ENCODE measurements at regions not wholly inside any gene's neighbourhood (a gene's known extent, or its start where the extent isn't known, plus 50 kb on each side); places are given as distances from the start of the nearest gene placed in this dataset.
A peak's percentile ranks its signal among the peaks of the same experiment; 100 is the strongest.
"Not testable (repeated sequence)": the region's sequence is repeated elsewhere in the genome, so short reads cannot be mapped to it uniquely, and the experiment has no call there.

DNA sequence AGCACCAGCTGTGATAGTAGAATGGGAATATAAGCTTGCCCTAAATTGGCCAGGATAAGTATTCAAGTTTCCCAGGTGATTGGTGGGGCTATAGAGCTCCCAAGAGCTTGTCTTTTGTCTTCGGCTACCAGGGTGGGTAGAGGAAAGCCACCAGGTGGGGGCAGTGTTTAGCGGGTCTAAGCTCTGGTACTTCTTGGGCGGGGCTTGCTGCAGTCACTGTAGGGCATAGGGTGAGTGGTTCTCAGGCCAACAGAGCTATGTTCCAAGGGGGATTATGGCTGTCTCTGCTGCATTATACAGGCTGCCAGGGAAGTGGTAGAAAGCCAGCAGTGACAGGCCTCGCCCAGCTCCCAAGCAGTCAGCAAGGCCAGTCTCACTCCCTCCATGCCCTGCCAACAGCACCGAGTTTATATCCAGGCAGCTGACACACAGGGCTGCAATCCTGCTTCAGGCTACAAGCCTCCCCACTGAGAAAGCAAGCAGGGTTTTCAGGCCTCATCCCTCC is 110.7 kb downstream of the ZNF467 start:
- no peak overlapping the region for H3K4me2 ChIP-seq
- no peaks in the 10 kb centered on the region for H3K4me1 ChIP-seq (ENCODE audit: insufficient read depth)
- no peaks in the 10 kb centered on the region for H4K20me1 ChIP-seq (ENCODE audit: insufficient read depth, poor library complexity, severe bottlenecking)
- H3K27ac ChIP-seq: no peak overlapping the region
- DNase-seq (ENCODE audit: low spot score): peak; percentile 70
- H3K4me3 ChIP-seq: no peak overlapping the region
- H3K36me3 ChIP-seq (replicated peaks; ENCODE audit: insufficient read depth, low read depth): no peaks in the 10 kb centered on the region
- no peaks in the 10 kb centered on the region for H3K27me3 ChIP-seq
- H2AFZ ChIP-seq: no peak overlapping the region
- no peak for TF ChIP-seq EZH2 (IDR thresholded peaks at IDR 0.05; ENCODE audit: borderline replicate concordance)
- TF ChIP-seq, protein P1, sequence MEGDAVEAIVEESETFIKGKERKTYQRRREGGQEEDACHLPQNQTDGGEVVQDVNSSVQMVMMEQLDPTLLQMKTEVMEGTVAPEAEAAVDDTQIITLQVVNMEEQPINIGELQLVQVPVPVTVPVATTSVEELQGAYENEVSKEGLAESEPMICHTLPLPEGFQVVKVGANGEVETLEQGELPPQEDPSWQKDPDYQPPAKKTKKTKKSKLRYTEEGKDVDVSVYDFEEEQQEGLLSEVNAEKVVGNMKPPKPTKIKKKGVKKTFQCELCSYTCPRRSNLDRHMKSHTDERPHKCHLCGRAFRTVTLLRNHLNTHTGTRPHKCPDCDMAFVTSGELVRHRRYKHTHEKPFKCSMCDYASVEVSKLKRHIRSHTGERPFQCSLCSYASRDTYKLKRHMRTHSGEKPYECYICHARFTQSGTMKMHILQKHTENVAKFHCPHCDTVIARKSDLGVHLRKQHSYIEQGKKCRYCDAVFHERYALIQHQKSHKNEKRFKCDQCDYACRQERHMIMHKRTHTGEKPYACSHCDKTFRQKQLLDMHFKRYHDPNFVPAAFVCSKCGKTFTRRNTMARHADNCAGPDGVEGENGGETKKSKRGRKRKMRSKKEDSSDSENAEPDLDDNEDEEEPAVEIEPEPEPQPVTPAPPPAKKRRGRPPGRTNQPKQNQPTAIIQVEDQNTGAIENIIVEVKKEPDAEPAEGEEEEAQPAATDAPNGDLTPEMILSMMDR (IDR thresholded peaks at IDR 0.05; ENCODE audit: poor library complexity): peak; percentile 48
- H3K9me3 ChIP-seq (ENCODE audit: low read depth): no peaks in the 10 kb centered on the region
- no peaks in the 10 kb centered on the region for H3K9me2 ChIP-seq (replicated peaks; ENCODE audit: insufficient read depth)
- H3K79me2 ChIP-seq: no peaks in the 10 kb centered on the region
- 35% methylated on average over 5 of the region's 5 CpGs for WGBS (ENCODE audit: low lambda C conversion rate, missing lambda C conversion rate)

DNA sequence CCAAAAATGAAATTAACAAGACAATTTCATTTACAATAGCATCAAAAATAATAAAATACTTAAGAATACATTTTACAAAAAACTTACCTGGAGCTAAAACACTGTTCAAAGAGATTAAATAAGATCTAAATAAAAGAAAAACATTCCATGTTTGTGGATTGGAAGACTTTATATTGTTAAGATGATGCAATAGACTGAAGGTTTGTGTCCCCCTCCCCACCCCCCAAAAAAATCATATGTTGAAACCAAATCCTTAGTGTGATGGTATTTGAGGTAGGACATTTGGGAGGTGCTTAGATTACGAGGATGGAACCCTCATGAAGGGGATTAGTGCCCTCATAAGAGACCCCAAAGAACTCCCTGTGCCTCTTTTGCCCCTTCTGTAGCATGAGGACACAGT is 117.6 kb downstream of the ZNF467 start:
- TF ChIP-seq EZH2 (IDR thresholded peaks at IDR 0.05; ENCODE audit: borderline replicate concordance): no peak
- TF ChIP-seq EZH2phosphoT487 (IDR thresholded peaks at IDR 0.05; ENCODE audit: low read depth, severe bottlenecking, unreplicated experiment): no peak
- TF ChIP-seq, protein P1 (IDR thresholded peaks at IDR 0.05; ENCODE audit: poor library complexity): no peak
- no peak overlapping the region for H2AFZ ChIP-seq
- no peaks in the 10 kb centered on the region for H3K27me3 ChIP-seq

DNA sequence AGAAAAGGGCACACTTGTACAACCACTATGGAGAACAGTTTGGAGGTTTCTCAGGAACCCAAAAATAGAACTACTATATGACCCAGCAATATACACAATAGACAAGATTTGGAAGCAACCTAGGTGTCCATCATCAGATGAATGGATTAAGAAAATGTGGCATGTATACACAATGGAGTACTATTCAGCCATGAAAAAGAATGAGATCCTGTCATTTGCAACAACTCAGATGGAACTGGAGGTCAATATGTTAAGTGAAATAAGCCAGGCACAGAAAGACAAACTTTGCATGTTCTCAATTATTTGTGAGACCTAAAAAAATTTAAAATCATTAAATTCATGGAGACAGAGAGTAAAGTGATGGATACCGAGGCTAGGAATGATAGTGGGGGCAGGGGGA is 118.8 kb downstream of the ZNF467 start:
- H3K36me3 ChIP-seq (replicated peaks; ENCODE audit: insufficient read depth, low read depth): no peaks in the 10 kb centered on the region
- H3K79me2 ChIP-seq: no peaks in the 10 kb centered on the region
- H4K20me1 ChIP-seq (ENCODE audit: insufficient read depth, poor library complexity, severe bottlenecking): no peaks in the 10 kb centered on the region
- WGBS (ENCODE audit: low lambda C conversion rate, missing lambda C conversion rate): 59% methylated on average over 1 of the region's 1 CpG
- no peaks in the 10 kb centered on the region for H3K27me3 ChIP-seq
- no peaks in the 10 kb centered on the region for H3K9me3 ChIP-seq (ENCODE audit: low read depth)
- TF ChIP-seq, protein P1 (IDR thresholded peaks at IDR 0.05; ENCODE audit: poor library complexity): no peak
- TF ChIP-seq EZH2 (IDR thresholded peaks at IDR 0.05; ENCODE audit: borderline replicate concordance) (no peak), EZH2phosphoT487 (IDR thresholded peaks at IDR 0.05; ENCODE audit: low read depth, severe bottlenecking, unreplicated experiment) (no peak)
- no peak overlapping the region for H2AFZ ChIP-seq
- no peaks in the 10 kb centered on the region for H3K4me1 ChIP-seq (ENCODE audit: insufficient read depth)
- DNase-seq (ENCODE audit: low spot score): no peak
- H3K4me3 ChIP-seq: no peak overlapping the region
- no peak overlapping the region for H3K4me2 ChIP-seq
- H3K9me2 ChIP-seq (replicated peaks; ENCODE audit: insufficient read depth): no peaks in the 10 kb centered on the region
- no peak overlapping the region for H3K27ac ChIP-seq

More for the DNA sequence above, 117.6 kb downstream of the ZNF467 start:
- Histone ChIP-seq H3K79me2 (no peaks in the 10 kb centered on the region), H3K36me3 (replicated peaks; ENCODE audit: insufficient read depth, low read depth) (no peaks in the 10 kb centered on the region), H3K4me3 (no peak overlapping the region), H3K9me3 (ENCODE audit: low read depth) (no peaks in the 10 kb centered on the region), H3K9me2 (replicated peaks; ENCODE audit: insufficient read depth) (no peaks in the 10 kb centered on the region), H3K4me2 (no peak overlapping the region), H3K27ac (no peak overlapping the region), H3K4me1 (ENCODE audit: insufficient read depth) (no peaks in the 10 kb centered on the region), H4K20me1 (ENCODE audit: insufficient read depth, poor library complexity, severe bottlenecking) (no peaks in the 10 kb centered on the region)
- DNase-seq (ENCODE audit: low spot score): no peak
- 80% methylated on average over 1 of the region's 1 CpG for WGBS (ENCODE audit: low lambda C conversion rate, missing lambda C conversion rate)

DNA sequence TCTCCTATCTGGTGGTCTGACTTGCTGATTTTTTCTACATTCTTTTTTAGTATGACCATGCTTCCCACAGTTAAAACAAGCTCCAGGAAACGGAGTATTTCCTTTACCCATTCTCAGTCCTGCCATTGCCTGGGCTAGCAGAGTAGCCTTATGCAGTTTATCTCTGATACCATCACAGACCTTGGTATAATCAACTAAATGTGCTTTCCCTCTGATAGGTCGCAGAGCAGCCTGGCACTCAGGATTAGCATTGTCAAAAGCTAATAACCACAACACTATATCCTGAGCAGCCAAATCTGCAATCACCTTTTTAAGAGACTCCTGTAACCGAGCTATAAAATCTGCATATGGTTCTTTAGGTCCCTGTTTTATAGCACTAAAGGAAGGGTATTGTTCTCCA is 123.2 kb downstream of the ZNF467 start:
- not testable (repeated sequence) for H3K27me3 ChIP-seq
- WGBS (ENCODE audit: low lambda C conversion rate, missing lambda C conversion rate): 63% methylated on average over 3 of the region's 3 CpGs

More for the DNA sequence above, 123.2 kb downstream of the ZNF467 start:
- not testable (repeated sequence) for H3K36me3 ChIP-seq (replicated peaks; ENCODE audit: insufficient read depth, low read depth); H4K20me1 ChIP-seq (ENCODE audit: insufficient read depth, poor library complexity, severe bottlenecking); DNase-seq (ENCODE audit: low spot score); H2AFZ ChIP-seq; H3K79me2 ChIP-seq; H3K4me1 ChIP-seq (ENCODE audit: insufficient read depth); H3K9me2 ChIP-seq (replicated peaks; ENCODE audit: insufficient read depth); H3K4me2 ChIP-seq; H3K9me3 ChIP-seq (ENCODE audit: low read depth); H3K4me3 ChIP-seq; H3K27ac ChIP-seq
